ENCODE measurements at regions not wholly inside any gene's neighbourhood (a gene's known extent, or its start where the extent isn't known, plus 50 kb on each side); places are given as distances from the start of the nearest gene placed in this dataset.

DNA sequence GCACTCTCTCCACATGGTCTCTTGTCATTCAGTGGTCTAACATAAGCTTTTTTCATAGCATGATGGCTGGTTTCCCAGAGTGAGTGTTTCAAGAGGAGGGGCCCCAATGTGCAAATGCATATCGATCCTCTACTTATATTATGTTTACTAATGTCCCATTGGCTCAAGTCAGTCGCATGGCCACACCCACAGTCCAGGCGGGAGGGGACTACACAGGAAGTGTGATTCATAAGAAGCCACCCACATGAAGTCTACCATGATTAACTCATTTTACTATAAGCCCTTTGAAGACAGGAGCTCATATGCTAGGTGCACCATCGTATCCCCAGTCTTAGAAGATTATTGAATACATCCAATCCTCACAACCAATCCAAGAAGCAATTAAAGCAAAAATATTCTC, 89.5 kb upstream of the ISX start:
- H3K9me3 ChIP-seq, result no peaks in the 10 kb centered on the region
- H3K36me3 ChIP-seq, result no peaks in the 10 kb centered on the region
- H3K4me3 ChIP-seq, result no peak overlapping the region
- H3K27ac ChIP-seq, result no peak overlapping the region
- no peak for TF ChIP-seq EP300 (IDR thresholded peaks at IDR 0.05; ENCODE audit: low read depth)
- TF ChIP-seq, protein P1, sequence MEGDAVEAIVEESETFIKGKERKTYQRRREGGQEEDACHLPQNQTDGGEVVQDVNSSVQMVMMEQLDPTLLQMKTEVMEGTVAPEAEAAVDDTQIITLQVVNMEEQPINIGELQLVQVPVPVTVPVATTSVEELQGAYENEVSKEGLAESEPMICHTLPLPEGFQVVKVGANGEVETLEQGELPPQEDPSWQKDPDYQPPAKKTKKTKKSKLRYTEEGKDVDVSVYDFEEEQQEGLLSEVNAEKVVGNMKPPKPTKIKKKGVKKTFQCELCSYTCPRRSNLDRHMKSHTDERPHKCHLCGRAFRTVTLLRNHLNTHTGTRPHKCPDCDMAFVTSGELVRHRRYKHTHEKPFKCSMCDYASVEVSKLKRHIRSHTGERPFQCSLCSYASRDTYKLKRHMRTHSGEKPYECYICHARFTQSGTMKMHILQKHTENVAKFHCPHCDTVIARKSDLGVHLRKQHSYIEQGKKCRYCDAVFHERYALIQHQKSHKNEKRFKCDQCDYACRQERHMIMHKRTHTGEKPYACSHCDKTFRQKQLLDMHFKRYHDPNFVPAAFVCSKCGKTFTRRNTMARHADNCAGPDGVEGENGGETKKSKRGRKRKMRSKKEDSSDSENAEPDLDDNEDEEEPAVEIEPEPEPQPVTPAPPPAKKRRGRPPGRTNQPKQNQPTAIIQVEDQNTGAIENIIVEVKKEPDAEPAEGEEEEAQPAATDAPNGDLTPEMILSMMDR (IDR thresholded peaks at IDR 0.05), result no peak
- TF ChIP-seq POLR2AphosphoS5 (IDR thresholded peaks at IDR 0.05), result no peak
- no peak for TF ChIP-seq POLR2A (IDR thresholded peaks at IDR 0.05)
- no peaks in the 10 kb centered on the region for H3K4me1 ChIP-seq
- no peaks in the 10 kb centered on the region for H3K27me3 ChIP-seq
- no peak for DNase-seq
- intact Hi-C loops (cut with DNase I; ENCODE audit: low total_unique reads) (no loop called here), in situ Hi-C loops (cut with MboI; ENCODE audit: low pct_ligation_motif_present in 1 of 4, low pct_unique_long_range_greater_than_20kb in 1 of 4, low sequenced_read_pairs in 3 of 4) (no loop called here)
- WGBS, 2 donors (ENCODE audit: low coverage in 1 of 2), result 93% methylated on average over 2 to 4 of the region's 4 CpGs

DNA sequence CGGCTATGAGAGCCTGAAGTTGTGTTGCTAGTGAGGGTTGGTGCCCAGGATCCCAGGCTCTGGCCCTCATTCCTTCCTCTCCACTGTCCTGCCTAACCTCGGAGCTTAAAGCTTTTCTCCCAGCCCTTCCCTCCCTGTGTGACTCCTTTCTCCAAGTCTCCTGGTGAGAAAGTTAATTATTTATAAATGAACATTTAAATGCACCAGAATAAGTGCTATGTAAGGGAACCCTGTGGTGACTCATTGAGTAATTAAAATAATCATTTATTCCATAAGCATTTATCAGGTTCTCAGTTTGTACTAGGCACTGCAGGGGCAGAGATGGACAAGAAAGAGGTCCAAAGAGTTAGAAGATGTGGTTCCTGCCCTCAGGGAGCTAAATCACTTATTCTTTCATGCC, 89.1 kb upstream of the ISX start:
- intact Hi-C loops (cut with DNase I; ENCODE audit: low total_unique reads) (no loop called here), in situ Hi-C loops (cut with MboI; ENCODE audit: low pct_ligation_motif_present in 1 of 4, low pct_unique_long_range_greater_than_20kb in 1 of 4, low sequenced_read_pairs in 3 of 4) (no loop called here)
- no peak for DNase-seq

GRCh38 chr22:34986523-34986922, 79.4 kb upstream of the ISX start:
- WGBS, 2 donors (ENCODE audit: low coverage in 1 of 2), result 33% methylated on average over 1 of the region's 1 CpG; no CpG with 5 or more reads in 1 of the 2 donors
- H3K27me3 ChIP-seq, result peaks cover 3% of the 10 kb centered on the region
- peaks cover 15 to 18% of the 10 kb centered on the region in 2 donors for H3K9me3 ChIP-seq
- no peak for TF ChIP-seq POLR2A (IDR thresholded peaks at IDR 0.05)
- no peak for TF ChIP-seq POLR2AphosphoS5 (IDR thresholded peaks at IDR 0.05)
- TF ChIP-seq, protein P1 (IDR thresholded peaks at IDR 0.05), result no peak
- intact Hi-C loops (cut with DNase I; ENCODE audit: low total_unique reads) (no loop called here), in situ Hi-C loops (cut with MboI; ENCODE audit: low pct_ligation_motif_present in 1 of 4, low pct_unique_long_range_greater_than_20kb in 1 of 4, low sequenced_read_pairs in 3 of 4) (no loop called here)
- no peak overlapping the region for H3K27ac ChIP-seq
- H3K36me3 ChIP-seq, result no peaks in the 10 kb centered on the region
- no peak overlapping the region for H3K4me3 ChIP-seq
- H3K4me1 ChIP-seq, result no peaks in the 10 kb centered on the region
- DNase-seq, result no peak

More for the DNA sequence above, 89.1 kb upstream of the ISX start:
- Histone ChIP-seq H3K9me3 (no peaks in the 10 kb centered on the region), H3K4me1 (no peaks in the 10 kb centered on the region), H3K36me3 (no peaks in the 10 kb centered on the region), H3K27me3 (no peaks in the 10 kb centered on the region), H3K4me3 (no peak overlapping the region), H3K27ac (no peak overlapping the region)
- 69% methylated on average over 2 of the region's 2 CpGs; no CpG with 5 or more reads in 1 of the 2 donors for WGBS, 2 donors (ENCODE audit: low coverage in 1 of 2)
- TF ChIP-seq EP300 (IDR thresholded peaks at IDR 0.05; ENCODE audit: low read depth) (no peak), POLR2A (IDR thresholded peaks at IDR 0.05) (no peak), POLR2AphosphoS5 (IDR thresholded peaks at IDR 0.05) (no peak)
- TF ChIP-seq, protein P1 (IDR thresholded peaks at IDR 0.05), result no peak

DNA sequence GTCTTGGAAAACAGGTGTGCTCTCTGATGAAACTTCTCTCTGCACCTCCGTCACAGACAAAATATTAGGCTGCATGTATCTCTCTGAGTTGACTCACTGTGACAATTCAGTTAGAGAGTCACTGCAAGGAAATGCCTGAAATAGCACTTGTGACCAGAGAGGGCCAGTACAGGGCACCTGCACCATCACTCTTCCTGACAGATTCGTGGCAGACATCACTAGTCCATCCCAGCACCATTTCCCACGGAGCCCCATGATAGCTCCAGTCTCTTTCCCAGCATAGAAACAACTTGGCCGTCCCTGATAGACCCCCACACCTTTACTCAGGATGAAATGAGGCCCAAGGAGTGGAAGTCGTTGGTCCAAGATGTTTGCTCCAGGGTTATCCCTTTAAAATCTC, 73.3 kb upstream of the ISX start:
- intact Hi-C loops (cut with DNase I; ENCODE audit: low total_unique reads), result no loop called here
- no peak for DNase-seq
- in situ Hi-C loops (cut with MboI; ENCODE audit: low pct_ligation_motif_present in 1 of 4, low pct_unique_long_range_greater_than_20kb in 1 of 4, low sequenced_read_pairs in 3 of 4), result no loop called here
- Histone ChIP-seq H3K4me1 (no peaks in the 10 kb centered on the region), H3K27me3 (peaks cover 3% of the 10 kb centered on the region), H3K9me3 (peaks cover 4 to 6% of the 10 kb centered on the region in 2 donors), H3K27ac (no peak overlapping the region), H3K36me3 (no peaks in the 10 kb centered on the region), H3K4me3 (no peak overlapping the region)
- WGBS, 2 donors (ENCODE audit: low coverage in 1 of 2), result 54 to 61% methylated on average over 5 of the region's 5 CpGs
- TF ChIP-seq EP300 (IDR thresholded peaks at IDR 0.05; ENCODE audit: low read depth) (no peak), POLR2AphosphoS5 (IDR thresholded peaks at IDR 0.05) (no peak)
- TF ChIP-seq, protein P1 (IDR thresholded peaks at IDR 0.05), result no peak
